ENCODE measurements at regions not wholly inside any gene's neighbourhood (a gene's known extent, or its start where the extent isn't known, plus 50 kb on each side); places are given as distances from the start of the nearest gene placed in this dataset.

- no peak for TF ChIP-seq CTCF (conservative IDR thresholded peaks at IDR 0.05; ENCODE audit: low read length)
- TF ChIP-seq EZH2phosphoT487 (IDR thresholded peaks at IDR 0.05; ENCODE audit: borderline replicate concordance, low read depth, low read length): no peak
Measured at GRCh38 chr16:6189216-6189615, 1091.6 kb upstream of the EEF2KMT start.
